ENCODE measurements at regions not wholly inside any gene's neighbourhood (a gene's known extent, or its start where the extent isn't known, plus 50 kb on each side); places are given as distances from the start of the nearest gene placed in this dataset.

GRCh38 chr4:36489798-36490197 is 208.4 kb downstream of the DTHD1 start:
- DNase-seq (ENCODE audit: low spot score) = no peak
- Mint-ChIP-seq H3K36me3 (ENCODE audit: low read depth, unreplicated experiment) (no peaks in the 10 kb centered on the region), H3K27me3 (ENCODE audit: unreplicated experiment) (no peaks in the 10 kb centered on the region), H3K4me1 (ENCODE audit: unreplicated experiment) (no peaks in the 10 kb centered on the region), H3K4me3 (ENCODE audit: unreplicated experiment) (no peak overlapping the region), H3K9me3 (ENCODE audit: unreplicated experiment) (no peaks in the 10 kb centered on the region), H3K27ac (ENCODE audit: unreplicated experiment) (no peak overlapping the region)
- no peak for TF ChIP-seq CTCF (IDR thresholded peaks at IDR 0.05; ENCODE audit: unreplicated experiment)

GRCh38 chr4:36492041-36492440 is 210.6 kb downstream of the DTHD1 start:
- DNase-seq (ENCODE audit: low spot score) = no peak
- Mint-ChIP-seq H3K27ac (ENCODE audit: unreplicated experiment) (no peak overlapping the region), H3K27me3 (ENCODE audit: unreplicated experiment) (no peaks in the 10 kb centered on the region), H3K4me3 (ENCODE audit: unreplicated experiment) (no peak overlapping the region), H3K36me3 (ENCODE audit: low read depth, unreplicated experiment) (no peaks in the 10 kb centered on the region), H3K4me1 (ENCODE audit: unreplicated experiment) (no peaks in the 10 kb centered on the region), H3K9me3 (ENCODE audit: unreplicated experiment) (no peaks in the 10 kb centered on the region)
- TF ChIP-seq CTCF (IDR thresholded peaks at IDR 0.05; ENCODE audit: unreplicated experiment) = no peak

- Mint-ChIP-seq H3K4me3 (ENCODE audit: unreplicated experiment) (no peak overlapping the region), H3K27ac (ENCODE audit: unreplicated experiment) (no peak overlapping the region), H3K27me3 (ENCODE audit: unreplicated experiment) (no peaks in the 10 kb centered on the region), H3K9me3 (ENCODE audit: unreplicated experiment) (no peaks in the 10 kb centered on the region), H3K36me3 (ENCODE audit: low read depth, unreplicated experiment) (no peaks in the 10 kb centered on the region), H3K4me1 (ENCODE audit: unreplicated experiment) (no peaks in the 10 kb centered on the region)
- no peak for DNase-seq (ENCODE audit: low spot score)
- no peak for TF ChIP-seq CTCF (IDR thresholded peaks at IDR 0.05; ENCODE audit: unreplicated experiment)
Measured at GRCh38 chr4:36492590-36492989, 211.2 kb downstream of the DTHD1 start.

- Mint-ChIP-seq H3K27ac (ENCODE audit: unreplicated experiment) (no peak overlapping the region), H3K36me3 (ENCODE audit: low read depth, unreplicated experiment) (no peaks in the 10 kb centered on the region), H3K4me1 (ENCODE audit: unreplicated experiment) (no peaks in the 10 kb centered on the region), H3K27me3 (ENCODE audit: unreplicated experiment) (no peaks in the 10 kb centered on the region), H3K4me3 (ENCODE audit: unreplicated experiment) (no peak overlapping the region), H3K9me3 (ENCODE audit: unreplicated experiment) (no peaks in the 10 kb centered on the region)
- TF ChIP-seq CTCF (IDR thresholded peaks at IDR 0.05; ENCODE audit: unreplicated experiment) = no peak
- DNase-seq (ENCODE audit: low spot score) = no peak
Measured at GRCh38 chr4:36493251-36493650, 211.8 kb downstream of the DTHD1 start.

- H3K9me3 Mint-ChIP-seq (ENCODE audit: unreplicated experiment) = no peaks in the 10 kb centered on the region
- no peak overlapping the region for H3K4me3 Mint-ChIP-seq (ENCODE audit: unreplicated experiment)
- H3K4me1 Mint-ChIP-seq (ENCODE audit: unreplicated experiment) = no peaks in the 10 kb centered on the region
- TF ChIP-seq CTCF (IDR thresholded peaks at IDR 0.05; ENCODE audit: unreplicated experiment) = no peak
- DNase-seq (ENCODE audit: low spot score) = no peak
- no peaks in the 10 kb centered on the region for H3K36me3 Mint-ChIP-seq (ENCODE audit: low read depth, unreplicated experiment)
- H3K27me3 Mint-ChIP-seq (ENCODE audit: unreplicated experiment) = no peaks in the 10 kb centered on the region
- no peak overlapping the region for H3K27ac Mint-ChIP-seq (ENCODE audit: unreplicated experiment)
Measured at GRCh38 chr4:36494016-36494415, 212.6 kb downstream of the DTHD1 start.
